Duodenal mucosa (tissue), 2 donors: ENCODE measurements at regions not wholly inside any gene's neighbourhood (a gene's known extent, or its start where the extent isn't known, plus 50 kb on each side); places are given as distances from the start of the nearest gene placed in this dataset.

Experiments
- H3K27ac ChIP-seq: one replicate; pipeline ENCODE4 v1.7.0; 2013; ENCODE audit warnings: low read depth, low read length
- H3K27me3 ChIP-seq, 2 donors: one replicate each; pipeline ENCODE4 v1.7.0; 2013; ENCODE audit warnings: low read length in 2 of 2, control low read depth in 1 of 2; ENCODE audit not compliant: insufficient read depth in 2 of 2, control insufficient read depth in 1 of 2
- H3K36me3 ChIP-seq, 2 donors: one replicate each; pipeline ENCODE4 v1.7.0; 2013; ENCODE audit warnings: low read length in 2 of 2, control low read depth in 1 of 2; ENCODE audit not compliant: insufficient read depth in 2 of 2, control insufficient read depth in 1 of 2
- H3K4me1 ChIP-seq, 2 donors: one replicate each; pipeline ENCODE4 v1.7.0; 2013; ENCODE audit warnings: low read length in 2 of 2, control low read depth in 1 of 2; ENCODE audit not compliant: insufficient read depth in 2 of 2, control insufficient read depth in 1 of 2
- H3K4me3 ChIP-seq, 2 donors: one replicate each; pipeline ENCODE4 v1.7.0; 2013; ENCODE audit warnings: low read length in 2 of 2, low read depth in 1 of 2
- H3K9ac ChIP-seq, 2 donors: one replicate each; pipeline ENCODE4 v1.7.0; 2013; ENCODE audit warnings: low read length in 2 of 2, low read depth in 1 of 2
- H3K9me3 ChIP-seq, 2 donors: one replicate each; pipeline ENCODE4 v1.7.0; 2013; ENCODE audit warnings: low read length in 2 of 2, control low read depth in 1 of 2; ENCODE audit not compliant: control insufficient read depth in 1 of 2

- H3K27ac ChIP-seq: no peak overlapping the region
- no peak overlapping the region for H3K4me3 ChIP-seq
- no peak overlapping the region for H3K9ac ChIP-seq
- no peaks in the 10 kb centered on the region for H3K27me3 ChIP-seq
- H3K4me1 ChIP-seq: no peaks in the 10 kb centered on the region
- no peaks in the 10 kb centered on the region for H3K9me3 ChIP-seq
- H3K36me3 ChIP-seq: no peaks in the 10 kb centered on the region
Measured at GRCh38 chr13:97866346-97866745, 87.1 kb upstream of the IPO5 start.

- Histone ChIP-seq H3K9me3 (no peaks in the 10 kb centered on the region), H3K4me1 (no peaks in the 10 kb centered on the region), H3K9ac (no peak overlapping the region), H3K27ac (no peak overlapping the region), H3K27me3 (no peaks in the 10 kb centered on the region), H3K36me3 (no peaks in the 10 kb centered on the region), H3K4me3 (no peak overlapping the region)
Measured at GRCh38 chr13:97866751-97867150, 86.7 kb upstream of the IPO5 start.

GRCh38 chr13:97873398-97873797 lies 80.1 kb upstream of the IPO5 start:
- no peaks in the 10 kb centered on the region for H3K27me3 ChIP-seq
- no peak overlapping the region for H3K27ac ChIP-seq
- H3K4me1 ChIP-seq: no peaks in the 10 kb centered on the region
- H3K36me3 ChIP-seq: no peaks in the 10 kb centered on the region
- no peaks in the 10 kb centered on the region for H3K9me3 ChIP-seq
- H3K4me3 ChIP-seq: no peak overlapping the region
- no peak overlapping the region for H3K9ac ChIP-seq

- no peak overlapping the region for H3K4me3 ChIP-seq
- H3K36me3 ChIP-seq: no peaks in the 10 kb centered on the region
- H3K4me1 ChIP-seq: no peaks in the 10 kb centered on the region
- H3K9ac ChIP-seq: no peak overlapping the region
- H3K27ac ChIP-seq: no peak overlapping the region
- H3K9me3 ChIP-seq: no peaks in the 10 kb centered on the region
- no peaks in the 10 kb centered on the region for H3K27me3 ChIP-seq
Measured at GRCh38 chr13:97875218-97875617, 78.3 kb upstream of the IPO5 start.

- no peaks in the 10 kb centered on the region for H3K9me3 ChIP-seq
- no peak overlapping the region for H3K27ac ChIP-seq
- no peak overlapping the region for H3K4me3 ChIP-seq
- no peaks in the 10 kb centered on the region for H3K27me3 ChIP-seq
- H3K4me1 ChIP-seq: no peaks in the 10 kb centered on the region
- no peak overlapping the region for H3K9ac ChIP-seq
- H3K36me3 ChIP-seq: no peaks in the 10 kb centered on the region
Measured at GRCh38 chr13:97875911-97876310, 77.6 kb upstream of the IPO5 start.

GRCh38 chr13:97878431-97879375 lies 74.8 kb upstream of the IPO5 start:
- H3K27ac ChIP-seq: no peak overlapping the region
- no peak overlapping the region for H3K9ac ChIP-seq
- H3K36me3 ChIP-seq: no peaks in the 10 kb centered on the region
- H3K4me3 ChIP-seq: no peak overlapping the region
- H3K4me1 ChIP-seq: no peaks in the 10 kb centered on the region
- H3K27me3 ChIP-seq: no peaks in the 10 kb centered on the region
- H3K9me3 ChIP-seq: no peaks in the 10 kb centered on the region

- Histone ChIP-seq H3K36me3 (no peaks in the 10 kb centered on the region), H3K4me1 (no peaks in the 10 kb centered on the region), H3K4me3 (no peak overlapping the region), H3K27ac (no peak overlapping the region), H3K9me3 (no peaks in the 10 kb centered on the region), H3K9ac (no peak overlapping the region), H3K27me3 (no peaks in the 10 kb centered on the region)
Measured at GRCh38 chr13:97879646-97880310, 73.7 kb upstream of the IPO5 start.

- Histone ChIP-seq H3K4me3 (no peak overlapping the region), H3K36me3 (no peaks in the 10 kb centered on the region), H3K9me3 (no peaks in the 10 kb centered on the region), H3K9ac (no peak overlapping the region), H3K4me1 (no peaks in the 10 kb centered on the region), H3K27me3 (no peaks in the 10 kb centered on the region), H3K27ac (no peak overlapping the region)
Measured at GRCh38 chr13:97880311-97880675, 73.2 kb upstream of the IPO5 start.

GRCh38 chr13:97881556-97881955 lies 71.9 kb upstream of the IPO5 start:
- Histone ChIP-seq H3K9me3 (no peaks in the 10 kb centered on the region), H3K4me1 (no peaks in the 10 kb centered on the region), H3K4me3 (no peak overlapping the region), H3K27ac (no peak overlapping the region), H3K27me3 (no peaks in the 10 kb centered on the region), H3K9ac (no peak overlapping the region), H3K36me3 (no peaks in the 10 kb centered on the region)

GRCh38 chr13:97883396-97883795 lies 70.1 kb upstream of the IPO5 start:
- no peak overlapping the region for H3K4me3 ChIP-seq
- H3K4me1 ChIP-seq: no peaks in the 10 kb centered on the region
- no peaks in the 10 kb centered on the region for H3K9me3 ChIP-seq
- no peaks in the 10 kb centered on the region for H3K27me3 ChIP-seq
- H3K9ac ChIP-seq: no peak overlapping the region
- H3K36me3 ChIP-seq: no peaks in the 10 kb centered on the region
- no peak overlapping the region for H3K27ac ChIP-seq
